ENCODE measurements at regions not wholly inside any gene's neighbourhood (a gene's known extent, or its start where the extent isn't known, plus 50 kb on each side); places are given as distances from the start of the nearest gene placed in this dataset.

DNA sequence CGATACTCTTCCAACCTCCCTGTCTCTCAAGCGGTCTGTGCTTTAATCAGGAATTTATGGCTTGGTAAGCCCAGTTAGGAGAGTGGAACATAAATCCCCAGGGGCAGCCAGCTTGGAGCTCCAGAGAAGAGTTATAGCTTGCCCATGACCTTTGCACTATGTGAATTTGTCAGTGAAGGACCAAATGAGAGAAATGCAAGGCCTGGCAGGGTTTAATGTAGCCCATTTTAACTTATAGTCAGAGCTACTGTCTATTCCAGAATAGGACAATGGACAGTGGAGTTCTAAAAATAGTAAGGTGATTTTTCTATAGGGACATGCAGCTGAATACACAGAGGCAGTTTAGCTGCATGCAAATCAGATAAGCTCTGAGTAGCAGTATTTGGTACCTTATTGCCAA lies 142.6 kb upstream of the CAV2 start:
- no peak for ATAC-seq
- no peak for TF ChIP-seq ISL1 (CRISPR knock-in tag; IDR thresholded peaks at IDR 0.05)
- TF ChIP-seq, protein P1, sequence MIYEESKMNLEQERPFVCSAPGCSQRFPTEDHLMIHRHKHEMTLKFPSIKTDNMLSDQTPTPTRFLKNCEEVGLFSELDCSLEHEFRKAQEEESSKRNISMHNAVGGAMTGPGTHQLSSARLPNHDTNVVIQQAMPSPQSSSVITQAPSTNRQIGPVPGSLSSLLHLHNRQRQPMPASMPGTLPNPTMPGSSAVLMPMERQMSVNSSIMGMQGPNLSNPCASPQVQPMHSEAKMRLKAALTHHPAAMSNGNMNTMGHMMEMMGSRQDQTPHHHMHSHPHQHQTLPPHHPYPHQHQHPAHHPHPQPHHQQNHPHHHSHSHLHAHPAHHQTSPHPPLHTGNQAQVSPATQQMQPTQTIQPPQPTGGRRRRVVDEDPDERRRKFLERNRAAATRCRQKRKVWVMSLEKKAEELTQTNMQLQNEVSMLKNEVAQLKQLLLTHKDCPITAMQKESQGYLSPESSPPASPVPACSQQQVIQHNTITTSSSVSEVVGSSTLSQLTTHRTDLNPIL (CRISPR knock-in tag; IDR thresholded peaks at IDR 0.05; ENCODE audit: low read depth), result no peak
- TF ChIP-seq ARNTL (CRISPR knock-in tag; IDR thresholded peaks at IDR 0.05; ENCODE audit: borderline replicate concordance, low read depth), result no peak
- TF ChIP-seq, protein P2, sequence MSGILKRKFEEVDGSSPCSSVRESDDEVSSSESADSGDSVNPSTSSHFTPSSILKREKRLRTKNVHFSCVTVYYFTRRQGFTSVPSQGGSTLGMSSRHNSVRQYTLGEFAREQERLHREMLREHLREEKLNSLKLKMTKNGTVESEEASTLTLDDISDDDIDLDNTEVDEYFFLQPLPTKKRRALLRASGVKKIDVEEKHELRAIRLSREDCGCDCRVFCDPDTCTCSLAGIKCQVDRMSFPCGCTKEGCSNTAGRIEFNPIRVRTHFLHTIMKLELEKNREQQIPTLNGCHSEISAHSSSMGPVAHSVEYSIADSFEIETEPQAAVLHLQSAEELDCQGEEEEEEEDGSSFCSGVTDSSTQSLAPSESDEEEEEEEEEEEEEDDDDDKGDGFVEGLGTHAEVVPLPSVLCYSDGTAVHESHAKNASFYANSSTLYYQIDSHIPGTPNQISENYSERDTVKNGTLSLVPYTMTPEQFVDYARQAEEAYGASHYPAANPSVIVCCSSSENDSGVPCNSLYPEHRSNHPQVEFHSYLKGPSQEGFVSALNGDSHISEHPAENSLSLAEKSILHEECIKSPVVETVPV (CRISPR knock-in tag; IDR thresholded peaks at IDR 0.05), result no peak
- no peak for TF ChIP-seq GLIS3 (CRISPR knock-in tag; IDR thresholded peaks at IDR 0.05)
- no peak for TF ChIP-seq RARB (CRISPR knock-in tag; IDR thresholded peaks at IDR 0.05)
- TF ChIP-seq ZFP30 (CRISPR knock-in tag; IDR thresholded peaks at IDR 0.05), result no peak
- no peak for TF ChIP-seq ZC3H10 (CRISPR knock-in tag; IDR thresholded peaks at IDR 0.05)
- no peak for TF ChIP-seq PPARA (CRISPR knock-in tag; IDR thresholded peaks at IDR 0.05; ENCODE audit: borderline replicate concordance)
- no peak for TF ChIP-seq SNAI2 (CRISPR knock-in tag; IDR thresholded peaks at IDR 0.05)
- TF ChIP-seq, protein P3, sequence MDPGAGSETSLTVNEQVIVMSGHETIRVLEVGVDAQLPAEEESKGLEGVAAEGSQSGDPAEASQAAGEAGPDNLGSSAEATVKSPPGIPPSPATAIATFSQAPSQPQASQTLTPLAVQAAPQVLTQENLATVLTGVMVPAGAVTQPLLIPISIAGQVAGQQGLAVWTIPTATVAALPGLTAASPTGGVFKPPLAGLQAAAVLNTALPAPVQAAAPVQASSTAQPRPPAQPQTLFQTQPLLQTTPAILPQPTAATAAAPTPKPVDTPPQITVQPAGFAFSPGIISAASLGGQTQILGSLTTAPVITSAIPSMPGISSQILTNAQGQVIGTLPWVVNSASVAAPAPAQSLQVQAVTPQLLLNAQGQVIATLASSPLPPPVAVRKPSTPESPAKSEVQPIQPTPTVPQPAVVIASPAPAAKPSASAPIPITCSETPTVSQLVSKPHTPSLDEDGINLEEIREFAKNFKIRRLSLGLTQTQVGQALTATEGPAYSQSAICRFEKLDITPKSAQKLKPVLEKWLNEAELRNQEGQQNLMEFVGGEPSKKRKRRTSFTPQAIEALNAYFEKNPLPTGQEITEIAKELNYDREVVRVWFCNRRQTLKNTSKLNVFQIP (CRISPR knock-in tag; IDR thresholded peaks at IDR 0.05; ENCODE audit: borderline replicate concordance, low read depth), result no peak
- no peak for TF ChIP-seq ZFP3 (CRISPR knock-in tag; IDR thresholded peaks at IDR 0.05)

DNA sequence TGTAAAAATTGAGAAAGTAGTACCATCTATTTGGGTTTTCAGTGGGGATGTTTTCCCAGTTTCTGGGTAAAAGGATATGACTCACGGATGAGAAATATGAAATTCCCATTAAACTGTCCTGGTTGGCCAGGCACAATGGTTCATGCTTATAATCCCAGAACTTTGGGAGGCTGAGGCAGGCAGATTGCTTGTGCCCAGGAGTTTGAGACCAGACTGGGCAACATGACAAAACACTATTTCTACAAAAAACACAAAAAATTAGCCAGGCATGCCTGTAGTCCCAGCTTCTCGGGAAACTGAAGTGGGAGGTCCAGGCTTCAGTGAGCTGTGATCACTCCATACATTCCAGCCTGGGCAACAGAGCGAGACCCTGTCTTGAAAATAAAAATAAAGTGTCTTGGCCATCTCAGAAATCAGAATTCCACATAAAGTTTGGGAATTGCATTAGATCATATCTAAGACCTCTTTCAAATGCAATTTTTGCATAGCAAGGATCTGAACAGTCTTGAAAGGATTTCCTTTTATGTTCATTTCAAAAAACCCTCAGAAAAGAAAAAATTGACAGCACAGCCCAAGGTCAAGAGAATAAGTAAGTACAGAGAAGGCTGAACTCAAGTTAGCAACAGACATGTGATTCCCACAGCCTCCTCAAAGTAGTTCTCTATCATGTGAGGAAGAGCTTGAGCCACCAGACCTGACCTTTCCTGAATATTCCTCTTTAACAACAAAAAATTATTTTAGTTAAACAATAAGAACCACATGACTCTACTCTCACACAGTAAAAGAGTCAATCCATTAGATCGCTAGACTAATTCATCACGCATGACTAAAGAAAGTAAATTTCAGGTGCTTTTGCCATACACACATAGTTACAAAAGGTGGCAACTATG lies 141.5 kb upstream of the CAV2 start:
- TF ChIP-seq ARNTL (CRISPR knock-in tag; IDR thresholded peaks at IDR 0.05; ENCODE audit: borderline replicate concordance, low read depth), result no peak
- ATAC-seq, result no peak

DNA sequence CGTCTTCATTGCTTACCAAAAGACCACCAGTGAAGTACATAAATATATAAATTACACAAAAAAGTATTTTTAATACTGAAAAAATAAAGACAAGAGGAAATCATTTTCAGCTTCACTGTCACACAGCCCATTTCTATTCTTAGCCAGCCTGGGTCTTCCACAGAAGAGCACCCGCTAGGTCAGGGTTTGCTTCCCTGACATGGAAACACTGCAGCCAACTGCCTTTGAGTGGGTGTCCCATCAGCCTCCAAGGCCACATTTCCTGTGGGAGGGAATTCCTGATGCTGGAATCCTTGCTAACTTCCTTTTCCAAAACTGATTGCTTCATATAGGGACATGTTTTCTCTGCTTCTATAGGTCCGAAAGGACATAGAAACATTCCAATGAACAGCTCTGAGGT lies 137.8 kb upstream of the CAV2 start:
- ATAC-seq, result no peak

More for the DNA sequence above, 137.8 kb upstream of the CAV2 start:
- TF ChIP-seq, protein P1 (CRISPR knock-in tag; IDR thresholded peaks at IDR 0.05; ENCODE audit: low read depth), result no peak
- TF ChIP-seq ARNTL (CRISPR knock-in tag; IDR thresholded peaks at IDR 0.05; ENCODE audit: borderline replicate concordance, low read depth) (no peak), ESRRG (CRISPR knock-in tag; IDR thresholded peaks at IDR 0.05) (no peak), ZFP3 (CRISPR knock-in tag; IDR thresholded peaks at IDR 0.05) (no peak), PPARA (CRISPR knock-in tag; IDR thresholded peaks at IDR 0.05; ENCODE audit: borderline replicate concordance) (no peak), RARB (CRISPR knock-in tag; IDR thresholded peaks at IDR 0.05) (no peak), TOX (CRISPR knock-in tag; IDR thresholded peaks at IDR 0.05; ENCODE audit: borderline replicate concordance) (no peak)
- TF ChIP-seq, protein P4, sequence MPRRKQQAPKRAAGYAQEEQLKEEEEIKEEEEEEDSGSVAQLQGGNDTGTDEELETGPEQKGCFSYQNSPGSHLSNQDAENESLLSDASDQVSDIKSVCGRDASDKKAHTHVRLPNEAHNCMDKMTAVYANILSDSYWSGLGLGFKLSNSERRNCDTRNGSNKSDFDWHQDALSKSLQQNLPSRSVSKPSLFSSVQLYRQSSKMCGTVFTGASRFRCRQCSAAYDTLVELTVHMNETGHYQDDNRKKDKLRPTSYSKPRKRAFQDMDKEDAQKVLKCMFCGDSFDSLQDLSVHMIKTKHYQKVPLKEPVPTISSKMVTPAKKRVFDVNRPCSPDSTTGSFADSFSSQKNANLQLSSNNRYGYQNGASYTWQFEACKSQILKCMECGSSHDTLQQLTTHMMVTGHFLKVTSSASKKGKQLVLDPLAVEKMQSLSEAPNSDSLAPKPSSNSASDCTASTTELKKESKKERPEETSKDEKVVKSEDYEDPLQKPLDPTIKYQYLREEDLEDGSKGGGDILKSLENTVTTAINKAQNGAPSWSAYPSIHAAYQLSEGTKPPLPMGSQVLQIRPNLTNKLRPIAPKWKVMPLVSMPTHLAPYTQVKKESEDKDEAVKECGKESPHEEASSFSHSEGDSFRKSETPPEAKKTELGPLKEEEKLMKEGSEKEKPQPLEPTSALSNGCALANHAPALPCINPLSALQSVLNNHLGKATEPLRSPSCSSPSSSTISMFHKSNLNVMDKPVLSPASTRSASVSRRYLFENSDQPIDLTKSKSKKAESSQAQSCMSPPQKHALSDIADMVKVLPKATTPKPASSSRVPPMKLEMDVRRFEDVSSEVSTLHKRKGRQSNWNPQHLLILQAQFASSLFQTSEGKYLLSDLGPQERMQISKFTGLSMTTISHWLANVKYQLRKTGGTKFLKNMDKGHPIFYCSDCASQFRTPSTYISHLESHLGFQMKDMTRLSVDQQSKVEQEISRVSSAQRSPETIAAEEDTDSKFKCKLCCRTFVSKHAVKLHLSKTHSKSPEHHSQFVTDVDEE (CRISPR knock-in tag; IDR thresholded peaks at IDR 0.05), result no peak
- TF ChIP-seq, protein P3 (CRISPR knock-in tag; IDR thresholded peaks at IDR 0.05; ENCODE audit: borderline replicate concordance, low read depth), result no peak
- TF ChIP-seq, protein P2 (CRISPR knock-in tag; IDR thresholded peaks at IDR 0.05), result no peak

Data from SK-N-SH treated with all-trans-retinoic acid at 6 μM for 48 hours (cell line).